Nephron progenitor cell (in vitro differentiated cells): ENCODE measurements at regions not wholly inside any gene's neighbourhood (a gene's known extent, or its start where the extent isn't known, plus 50 kb on each side); places are given as distances from the start of the nearest gene placed in this dataset.

ENCODE experiments used
- DNase-seq: peaks from one replicate; pipeline ENCODE4 v3.0.0; 2021
- H3K27ac Mint-ChIP-seq: 2 replicates; pipeline ENCODE4 v1.8.0; 2021; ENCODE audit warnings: mild to moderate bottlenecking, moderate library complexity, mixed read lengths
- H3K27me3 Mint-ChIP-seq: 2 replicates; pipeline ENCODE4 v1.8.0; 2021; ENCODE audit warnings: mild to moderate bottlenecking, low read depth, mixed read lengths; ENCODE audit not compliant: poor library complexity
- H3K36me3 Mint-ChIP-seq: 2 replicates; pipeline ENCODE4 v1.8.0; 2021; ENCODE audit warnings: low read depth, mixed read lengths
- H3K4me1 Mint-ChIP-seq: 2 replicates; pipeline ENCODE4 v1.8.0; 2021; ENCODE audit warnings: mixed read lengths
- H3K4me3 Mint-ChIP-seq: 2 replicates; pipeline ENCODE4 v1.8.0; 2021; ENCODE audit warnings: mild to moderate bottlenecking, moderate library complexity, mixed read lengths
- H3K9me3 Mint-ChIP-seq: 2 replicates; pipeline ENCODE4 v1.8.0; 2021; ENCODE audit warnings: mild to moderate bottlenecking, moderate library complexity, mixed read lengths
- CTCF ChIP-seq: fragments of 200-600 bp; sonication (generic); IDR thresholded peaks from 2 replicates; pipeline ENCODE4 v1.5.0; 2021; ENCODE audit warnings: antibody characterized with exemption

GRCh38 chr7:46759711-46760480 lies 822.0 kb downstream of the TNS3 start:
- peaks cover 8% of the 10 kb centered on the region for H3K27me3 Mint-ChIP-seq
- no peak overlapping the region for H3K27ac Mint-ChIP-seq
- H3K9me3 Mint-ChIP-seq, result peaks cover 10% of the 10 kb centered on the region
- H3K4me3 Mint-ChIP-seq, result no peak overlapping the region
- peaks cover 5% of the 10 kb centered on the region for H3K36me3 Mint-ChIP-seq
- no peak for TF ChIP-seq CTCF
- no peak for DNase-seq
- peaks cover 20% of the 10 kb centered on the region for H3K4me1 Mint-ChIP-seq

- H3K4me1 Mint-ChIP-seq, result peaks cover 33% of the 10 kb centered on the region
- H3K9me3 Mint-ChIP-seq, result peaks cover 9% of the 10 kb centered on the region
- H3K4me3 Mint-ChIP-seq, result no peak overlapping the region
- TF ChIP-seq CTCF, result no peak
- peaks cover 3% of the 10 kb centered on the region for H3K27me3 Mint-ChIP-seq
- H3K27ac Mint-ChIP-seq, result no peak overlapping the region
- peaks cover 5% of the 10 kb centered on the region for H3K36me3 Mint-ChIP-seq
- DNase-seq, result no peak
These were observed 824.9 kb downstream of the TNS3 start for GRCh38 chr7:46756996-46757395.

GRCh38 chr7:46756256-46756655 lies 825.7 kb downstream of the TNS3 start:
- peaks cover 5% of the 10 kb centered on the region for H3K36me3 Mint-ChIP-seq
- no peak overlapping the region for H3K27ac Mint-ChIP-seq
- no peak for TF ChIP-seq CTCF
- peaks cover 6% of the 10 kb centered on the region for H3K9me3 Mint-ChIP-seq
- H3K27me3 Mint-ChIP-seq, result no peaks in the 10 kb centered on the region
- peaks cover 41% of the 10 kb centered on the region for H3K4me1 Mint-ChIP-seq
- H3K4me3 Mint-ChIP-seq, result no peak overlapping the region
- no peak for DNase-seq

- TF ChIP-seq CTCF, result no peak
- H3K27ac Mint-ChIP-seq, result no peak overlapping the region
- H3K27me3 Mint-ChIP-seq, result no peaks in the 10 kb centered on the region
- peaks cover 5% of the 10 kb centered on the region for H3K36me3 Mint-ChIP-seq
- H3K4me3 Mint-ChIP-seq, result no peak overlapping the region
- DNase-seq, result no peak
- peaks cover 50% of the 10 kb centered on the region for H3K4me1 Mint-ChIP-seq
- peaks cover 6% of the 10 kb centered on the region for H3K9me3 Mint-ChIP-seq
These were observed 826.5 kb downstream of the TNS3 start for GRCh38 chr7:46755120-46756034.

GRCh38 chr7:46754140-46754720 lies 827.7 kb downstream of the TNS3 start:
- peaks cover 61% of the 10 kb centered on the region for H3K4me1 Mint-ChIP-seq
- H3K36me3 Mint-ChIP-seq, result no peaks in the 10 kb centered on the region
- H3K9me3 Mint-ChIP-seq, result peaks cover 3% of the 10 kb centered on the region
- H3K4me3 Mint-ChIP-seq, result peak overlapping the region; percentile 27
- no peak for TF ChIP-seq CTCF
- peak overlapping the region; percentile 86 for H3K27ac Mint-ChIP-seq
- DNase-seq, result no peak
- no peaks in the 10 kb centered on the region for H3K27me3 Mint-ChIP-seq
